COLO668 (cell line): ENCODE measurements at regions not wholly inside any gene's neighbourhood (a gene's known extent, or its start where the extent isn't known, plus 50 kb on each side); places are given as distances from the start of the nearest gene placed in this dataset.
"Not testable (repeated sequence)": the region's sequence is repeated elsewhere in the genome, so short reads cannot be mapped to it uniquely, and the experiment has no call there.

Experiments used
- DNase-seq: peaks from one replicate; lab custom pipeline; 2025; ENCODE audit not compliant: unreplicated experiment; lab: John Stamatoyannopoulos, UW

DNA sequence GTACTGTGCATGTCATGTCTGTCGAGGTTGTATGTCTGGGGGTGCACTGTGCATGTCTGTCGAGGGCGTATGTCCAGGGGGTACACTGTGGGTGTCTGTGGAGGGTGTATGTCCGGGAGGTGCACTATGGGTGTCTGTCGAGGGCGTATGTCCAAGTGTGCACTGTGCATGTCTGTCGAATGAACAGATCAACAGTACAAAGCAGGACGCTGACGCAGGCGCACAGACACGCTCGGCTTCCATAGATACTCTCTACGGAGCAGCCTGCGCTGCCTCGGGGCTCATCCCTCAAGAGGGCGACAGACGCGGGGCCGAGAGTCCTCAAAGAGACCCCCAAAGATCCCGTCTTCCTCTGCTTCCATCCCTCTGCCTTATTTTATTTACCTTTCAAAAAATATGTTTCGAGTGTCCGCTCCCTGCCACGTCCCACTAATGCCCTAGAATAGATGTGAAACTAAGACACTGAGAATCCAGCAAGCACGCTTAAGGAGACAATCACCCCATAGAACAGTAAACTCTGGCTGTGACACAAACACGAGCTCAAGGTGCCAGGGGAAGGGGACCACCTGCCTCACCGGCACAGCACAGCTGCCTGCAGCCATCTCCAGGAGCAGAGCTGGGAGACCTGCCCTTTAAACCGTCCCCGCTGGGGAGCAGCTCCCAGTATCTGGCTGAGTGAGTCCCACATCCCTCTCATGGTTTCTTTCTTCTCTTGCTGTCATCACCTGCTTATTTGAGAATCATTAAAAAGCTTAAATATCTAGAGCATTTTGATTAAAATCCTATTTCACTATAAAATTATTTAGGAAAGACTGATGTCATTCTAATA is 250.5 kb upstream of the MYT1L start:
- DNase-seq = no peak

DNA sequence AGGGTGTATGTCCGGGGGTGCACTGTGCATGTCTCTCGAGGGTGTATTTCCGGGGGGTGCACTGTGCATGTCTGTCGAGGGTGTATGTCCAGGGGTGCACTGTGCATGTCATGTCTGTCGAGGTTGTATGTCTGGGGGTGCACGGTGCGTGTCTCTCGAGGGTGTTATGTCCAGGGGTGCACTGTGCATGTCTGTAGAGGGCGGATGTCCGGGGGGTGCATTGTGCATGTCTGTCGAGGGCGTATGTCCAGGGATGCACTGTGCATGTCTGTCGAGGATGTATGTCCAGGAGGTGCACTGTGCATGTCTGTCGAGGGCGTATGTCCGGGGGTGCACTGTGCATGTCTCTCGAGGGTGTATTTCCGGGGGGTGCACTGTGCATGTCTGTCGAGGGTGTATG is 249.8 kb upstream of the MYT1L start:
- not testable (repeated sequence) for DNase-seq

DNA sequence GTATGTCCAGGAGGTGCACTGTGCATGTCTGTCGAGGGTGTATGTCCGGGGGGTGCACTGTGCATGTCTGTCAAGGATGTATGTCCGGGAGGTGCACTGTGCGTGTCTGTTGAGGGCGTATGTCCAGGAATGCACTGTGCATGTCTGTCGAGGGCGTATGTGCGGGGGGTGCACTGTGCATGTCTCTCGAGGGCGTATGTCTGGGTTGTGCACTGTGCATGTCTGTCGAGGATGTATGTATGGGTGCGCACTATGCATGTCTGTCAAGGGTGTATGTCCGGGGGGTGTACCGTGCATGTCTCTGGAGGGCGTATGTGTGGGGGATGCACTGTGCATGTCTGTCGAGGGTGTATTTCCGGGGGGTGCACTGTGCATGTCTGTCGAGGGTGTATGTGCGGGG is 249.3 kb upstream of the MYT1L start:
- no peak for DNase-seq

DNA sequence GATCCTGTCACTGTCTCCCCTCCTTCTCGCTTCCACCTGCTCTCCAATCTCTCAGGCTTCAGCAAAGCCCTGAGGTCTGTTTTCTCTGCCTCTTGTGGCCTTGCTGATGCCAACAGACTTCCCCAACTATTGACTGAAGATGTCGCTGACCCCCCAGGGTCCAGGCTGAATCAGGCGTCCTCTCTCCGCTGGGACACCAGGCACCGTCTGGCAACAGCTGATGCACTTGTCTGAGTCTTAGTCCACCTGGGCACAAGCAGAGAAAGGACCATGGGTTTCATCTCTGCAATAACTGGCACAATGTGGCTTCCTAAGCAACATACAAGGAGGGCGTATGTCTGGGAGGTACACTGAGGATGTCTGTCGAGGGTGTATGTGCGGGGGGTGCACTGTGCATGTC is 248.7 kb upstream of the MYT1L start:
- DNase-seq = no peak

DNA sequence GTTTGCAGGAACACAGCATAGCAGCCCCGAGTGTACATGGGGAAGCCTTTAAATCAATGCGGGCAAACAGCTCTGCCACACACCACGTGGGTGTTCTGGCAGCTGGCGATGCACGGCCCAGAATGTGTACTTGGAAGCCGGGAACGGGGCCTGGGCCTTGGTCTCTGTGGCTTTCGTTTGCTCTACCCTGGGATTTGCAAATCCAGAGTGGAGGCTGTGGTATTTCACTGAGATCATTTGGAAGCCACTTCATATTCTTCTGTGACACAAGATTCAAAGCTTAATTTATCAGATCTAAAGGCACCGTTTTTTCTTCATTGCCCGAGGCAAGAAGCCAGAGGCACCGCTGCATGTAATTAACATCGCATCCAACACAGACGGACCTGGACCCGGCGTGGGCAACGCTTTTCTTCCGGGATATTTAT is 246.3 kb upstream of the MYT1L start:
- DNase-seq = peak; percentile 20

DNA sequence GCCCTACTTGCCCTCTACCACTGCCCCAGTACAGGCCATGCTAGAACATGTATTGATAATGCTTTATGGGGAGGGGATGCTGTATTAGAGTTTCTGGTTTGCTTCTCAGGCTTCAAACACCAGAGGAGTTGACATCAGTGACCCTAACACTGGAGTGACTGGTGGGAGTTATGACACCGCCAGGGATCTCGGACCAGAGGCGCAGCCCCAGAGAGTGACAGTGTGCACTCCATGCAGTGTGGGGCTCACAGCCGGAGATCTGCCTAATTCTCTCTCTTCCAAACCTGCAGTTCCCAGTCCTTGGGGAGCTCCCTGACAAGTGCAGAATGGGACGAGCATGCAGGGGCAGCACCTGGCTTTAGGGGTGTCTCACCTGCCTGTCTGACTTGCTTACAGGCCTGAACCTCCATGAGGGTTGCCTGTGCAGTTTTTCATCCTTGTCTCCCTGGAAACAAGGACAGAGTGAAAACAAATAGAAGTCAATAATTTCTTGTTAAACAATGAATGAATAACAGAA is 244.9 kb upstream of the MYT1L start:
- DNase-seq = no peak

DNA sequence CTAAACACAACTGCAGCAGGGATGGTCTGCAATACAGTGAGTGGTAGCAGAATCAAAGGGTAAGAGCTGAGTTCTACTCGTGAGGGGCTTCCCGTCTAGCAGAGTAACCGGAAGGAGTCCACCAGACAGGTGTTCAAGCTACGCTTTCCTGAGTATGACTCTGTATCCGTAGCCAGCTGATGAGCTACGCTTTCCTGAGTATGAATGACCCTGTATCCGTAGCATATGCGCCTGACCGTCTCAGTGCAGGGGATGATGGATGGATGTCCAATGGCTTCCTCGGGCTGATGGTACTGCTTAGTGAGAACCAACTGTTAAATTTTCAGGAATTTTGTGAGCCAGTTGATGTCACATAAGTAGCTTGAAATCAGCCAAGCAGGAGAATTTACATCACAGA is 244.1 kb upstream of the MYT1L start:
- DNase-seq = no peak

DNA sequence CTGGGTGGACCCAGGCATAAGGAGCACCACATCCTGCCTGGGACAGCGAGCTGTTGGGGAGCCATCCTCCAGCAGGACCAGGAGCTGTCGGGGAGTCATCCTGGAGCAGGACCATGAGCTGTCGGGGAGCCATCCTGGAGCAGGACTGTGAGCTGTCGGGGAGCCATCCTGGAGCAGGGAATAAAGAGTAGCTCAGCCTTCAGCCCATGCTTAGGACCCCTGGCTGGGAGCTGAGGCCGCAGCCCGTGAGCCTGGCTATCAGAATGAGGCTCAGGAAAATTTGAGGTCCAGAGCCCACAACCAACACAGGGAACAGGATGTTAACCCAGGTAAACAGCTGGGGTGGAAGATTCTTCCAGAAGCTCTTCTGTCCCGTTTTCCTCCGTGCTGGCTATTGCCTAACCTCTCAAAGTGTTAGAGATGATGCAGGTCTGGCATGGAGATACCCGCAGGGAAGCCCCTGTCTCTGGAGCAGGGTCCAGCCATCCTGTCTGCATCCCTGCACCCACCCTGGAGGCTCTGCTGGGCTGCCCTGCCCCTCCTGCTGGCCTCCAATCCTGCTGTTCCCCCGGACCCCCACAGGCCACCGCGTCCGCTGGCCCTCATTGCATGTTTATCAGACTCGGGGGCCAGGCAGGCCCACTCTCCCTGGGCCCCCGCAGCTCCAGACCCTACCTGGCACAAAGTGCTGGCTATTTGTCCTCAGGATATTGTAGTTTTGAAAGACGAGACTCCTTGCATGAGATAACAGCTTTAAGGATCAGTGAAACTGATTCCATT is 243.5 kb upstream of the MYT1L start:
- no peak for DNase-seq

DNA sequence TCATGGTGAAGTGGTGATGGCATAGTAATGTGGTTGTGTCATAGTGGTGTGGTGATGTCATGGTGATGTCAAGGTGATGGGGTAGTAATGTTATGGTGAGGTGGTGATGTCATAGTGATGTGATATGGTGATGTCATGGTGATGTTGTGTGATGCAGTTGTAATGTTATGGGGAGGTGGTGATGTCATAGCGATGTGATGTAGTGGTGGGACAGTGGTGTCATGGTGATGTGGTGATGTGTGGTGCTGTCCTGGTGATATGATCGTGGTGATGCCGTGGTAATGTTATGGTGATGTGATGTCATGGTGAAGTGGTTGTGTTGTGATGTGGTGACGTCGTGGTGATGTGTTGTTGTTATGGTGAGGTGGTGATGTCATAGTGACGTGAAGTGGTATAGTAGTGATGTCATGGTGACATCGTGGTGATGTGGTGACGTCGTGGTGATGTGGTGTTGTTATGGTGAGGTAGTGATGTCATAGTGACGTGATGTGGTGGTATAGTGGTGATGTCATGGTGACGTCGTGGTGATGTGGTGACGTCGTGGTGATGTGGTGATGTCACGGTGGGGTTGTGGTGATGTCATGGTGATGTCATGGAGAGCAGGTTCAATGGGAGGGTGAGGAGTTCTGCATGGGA is 242.7 kb upstream of the MYT1L start:
- DNase-seq = no peak

DNA sequence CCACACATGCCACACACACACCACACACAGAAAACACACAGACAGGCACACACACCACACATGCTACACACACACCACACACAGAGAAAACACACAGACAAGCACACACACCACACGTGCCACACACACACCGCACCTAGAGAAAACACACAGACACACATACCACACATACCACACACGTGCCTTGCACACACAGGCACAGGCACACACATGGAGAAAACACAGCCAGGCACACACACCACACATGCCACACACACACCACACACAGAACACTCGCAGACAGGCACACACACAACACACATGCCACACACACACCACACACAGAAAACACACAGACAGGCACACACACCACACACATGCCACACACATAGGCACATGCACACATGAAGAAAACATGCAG is 242.1 kb upstream of the MYT1L start:
- DNase-seq = no peak

DNA sequence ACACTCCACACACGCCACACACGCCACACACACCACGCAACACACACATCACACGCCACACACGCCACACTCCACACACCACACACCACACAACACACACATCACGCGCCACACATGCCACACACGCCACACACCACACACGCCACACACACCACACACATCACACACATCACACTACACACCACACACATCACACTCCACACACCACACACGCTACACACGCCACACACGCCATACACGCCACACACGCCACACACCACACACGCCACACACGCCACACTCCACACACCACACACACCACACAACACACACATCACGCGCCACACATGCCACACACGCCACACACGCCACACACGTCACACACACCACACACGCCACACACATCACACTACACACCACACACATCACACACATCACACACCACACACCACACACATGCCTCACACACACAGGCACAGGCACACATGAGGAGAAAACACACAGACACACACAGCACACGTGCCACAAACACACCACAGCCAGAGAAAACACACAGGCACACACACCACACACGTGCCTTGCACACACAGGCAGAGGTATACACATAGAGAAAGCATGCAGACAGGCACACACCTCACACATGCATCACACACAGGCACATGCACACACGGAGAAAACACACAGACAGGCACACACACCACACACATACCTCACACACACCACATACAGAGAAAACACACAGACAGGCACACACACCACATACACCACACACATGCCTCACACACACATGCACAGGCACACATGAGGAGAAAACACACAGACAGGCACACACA is 241.5 kb upstream of the MYT1L start:
- DNase-seq = no peak

DNA sequence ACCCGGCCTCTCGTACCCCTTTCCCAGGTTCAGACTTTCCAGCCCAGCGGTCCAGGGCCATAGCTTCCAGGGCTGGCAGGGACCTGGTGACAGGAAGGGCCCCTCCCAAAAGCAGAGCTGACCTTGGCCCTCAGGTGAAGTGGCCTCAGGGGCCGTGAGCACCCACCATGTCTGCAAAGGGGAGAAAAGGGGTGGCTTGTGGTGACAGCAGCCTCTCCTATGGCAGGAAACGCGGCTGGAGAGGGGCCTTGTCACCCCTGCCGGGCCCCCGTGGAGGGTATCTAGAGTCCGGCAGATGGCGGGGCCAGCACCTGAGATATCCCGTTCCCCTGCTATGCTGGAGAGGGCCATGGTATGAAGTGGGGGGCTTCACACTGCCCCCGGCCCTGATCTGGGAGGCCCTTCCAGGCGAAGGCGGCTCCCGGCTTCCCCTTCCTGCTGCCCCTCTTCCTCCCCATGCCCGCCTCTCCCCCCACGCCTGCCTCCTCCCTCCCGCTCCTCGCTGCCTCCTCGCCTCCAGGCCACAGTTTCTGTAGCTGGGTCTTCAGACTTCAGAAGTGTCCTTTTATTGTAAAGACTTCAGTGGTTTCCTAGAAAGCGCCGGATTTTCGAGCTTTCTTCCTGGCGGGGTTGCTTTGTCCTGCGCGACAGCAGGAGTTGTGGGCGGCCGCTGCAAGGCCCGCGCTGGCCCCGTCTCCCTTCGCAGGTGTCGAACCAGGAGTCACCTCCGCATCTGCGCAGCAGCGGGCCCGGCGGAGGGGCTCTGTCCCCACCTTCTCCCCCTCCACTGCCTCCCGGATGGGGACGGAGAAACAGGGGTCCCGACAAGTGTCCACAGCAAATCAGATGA is 240.5 kb upstream of the MYT1L start:
- DNase-seq = no peak

DNA sequence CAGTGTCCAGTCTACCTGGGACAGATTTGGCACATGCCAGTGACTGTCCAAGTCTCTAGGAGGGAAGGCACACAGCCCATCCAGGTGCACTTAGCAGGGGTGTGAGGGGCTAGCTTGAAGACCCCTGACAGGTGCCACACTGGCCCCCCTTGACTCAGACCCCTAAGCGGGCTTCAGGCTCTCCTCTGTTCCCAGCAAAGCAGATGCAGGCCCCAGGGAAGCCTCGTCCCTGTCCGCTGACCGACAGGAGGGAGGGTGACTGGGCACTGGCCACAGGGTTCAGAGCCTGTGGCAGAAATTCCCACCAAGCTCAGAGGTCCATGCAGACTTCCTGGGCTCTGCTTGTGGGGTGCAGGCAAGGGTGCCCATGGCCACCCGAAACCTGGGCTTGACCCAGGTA is 239.8 kb upstream of the MYT1L start:
- DNase-seq = no peak

DNA sequence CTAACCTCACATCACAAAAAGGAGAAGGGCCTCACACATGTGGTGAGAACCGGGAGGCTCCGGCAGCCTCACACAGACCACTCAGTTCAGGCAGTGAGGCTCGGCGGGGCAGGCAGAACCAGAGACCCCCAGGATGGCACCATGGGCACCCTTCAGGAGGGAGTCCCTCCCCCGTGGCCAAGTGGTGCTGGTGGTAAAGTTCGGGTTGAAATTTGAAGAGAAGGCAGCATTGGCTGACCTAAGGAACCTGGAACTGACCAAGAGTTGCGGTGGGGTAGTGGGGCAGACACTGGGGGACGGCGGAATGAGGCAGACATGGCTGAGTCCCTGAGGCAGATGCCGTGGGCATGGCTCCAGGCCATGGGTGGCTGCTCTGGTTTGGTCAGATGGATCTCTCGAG is 239.3 kb upstream of the MYT1L start:
- no peak for DNase-seq

DNA sequence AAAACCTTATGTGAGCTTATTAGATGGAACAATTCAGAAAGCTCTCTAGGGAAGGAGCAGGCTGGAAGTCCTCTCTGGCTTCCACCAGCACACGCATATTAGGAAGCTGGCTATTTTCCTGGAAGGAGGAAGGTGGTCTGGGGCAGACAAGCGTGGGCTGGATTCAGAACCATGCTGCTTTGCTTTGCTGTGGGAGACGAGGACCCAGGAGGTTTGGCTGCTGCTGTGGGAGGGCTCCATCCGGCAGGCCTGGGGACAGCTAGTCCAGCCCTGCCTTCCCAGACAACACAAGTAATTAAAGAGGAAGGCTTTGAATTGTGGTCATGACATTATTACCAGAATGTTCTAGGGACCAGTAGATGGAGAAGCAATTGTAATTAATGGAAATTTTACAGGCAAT is 238.8 kb upstream of the MYT1L start:
- DNase-seq = no peak

DNA sequence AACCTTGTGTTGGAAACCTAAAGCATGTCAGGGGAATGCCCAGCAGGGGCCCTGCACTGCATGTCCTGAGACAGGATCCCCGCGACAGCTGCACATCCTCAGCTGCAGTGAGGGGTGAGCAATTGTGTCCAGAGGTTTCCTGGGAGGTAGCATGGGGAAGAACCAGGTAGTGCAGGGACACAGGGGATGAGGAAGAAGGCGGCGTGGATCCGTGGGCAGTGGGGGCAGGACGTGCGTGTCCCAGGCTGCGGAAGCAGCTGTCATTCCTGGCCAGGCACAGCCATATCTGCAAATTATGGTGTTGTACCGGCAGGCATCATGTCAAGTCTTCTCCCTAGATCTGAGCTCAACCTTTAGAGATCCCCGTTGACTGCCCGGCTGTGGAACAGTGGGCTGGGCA is 238.2 kb upstream of the MYT1L start:
- DNase-seq = no peak

DNA sequence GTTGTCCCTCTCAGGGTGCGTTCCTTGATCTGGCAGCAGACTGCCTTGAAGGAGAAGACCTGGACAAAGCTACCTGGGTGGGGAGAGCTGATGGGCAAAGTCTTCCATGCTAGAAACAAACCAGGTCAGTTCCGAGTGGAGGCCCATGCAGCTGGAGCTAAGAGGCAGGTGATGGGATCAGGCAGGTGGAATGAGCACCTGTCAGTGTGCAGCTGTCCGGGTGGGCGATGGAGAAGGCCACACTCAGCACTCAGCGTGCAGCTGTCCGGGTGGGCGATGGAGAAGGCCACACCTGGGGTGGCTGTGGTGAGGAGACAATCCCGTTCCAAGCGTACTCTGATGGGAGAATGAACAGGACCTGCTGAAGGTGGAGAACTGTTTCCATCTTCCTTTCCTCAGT is 237.3 kb upstream of the MYT1L start:
- DNase-seq = no peak

DNA sequence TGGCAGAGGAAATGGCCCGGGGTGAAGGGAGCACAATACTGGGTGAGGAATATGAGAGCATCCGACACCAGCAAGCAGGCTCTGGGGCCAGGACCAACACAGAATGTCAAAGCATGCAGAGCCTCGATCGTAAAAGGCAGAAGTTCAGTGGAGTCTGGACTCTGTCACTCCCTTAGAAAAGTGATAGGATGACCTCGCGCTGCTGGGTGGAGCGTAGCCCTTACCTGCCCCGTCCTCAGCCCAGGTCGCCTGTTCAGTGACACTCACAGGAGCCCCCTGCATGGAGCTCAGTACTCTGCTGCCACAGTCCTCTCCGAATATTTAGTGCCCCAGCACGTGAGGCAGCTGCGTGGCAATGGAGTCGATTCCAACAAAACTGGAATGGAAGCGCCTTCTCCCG is 236.7 kb upstream of the MYT1L start:
- DNase-seq = no peak

DNA sequence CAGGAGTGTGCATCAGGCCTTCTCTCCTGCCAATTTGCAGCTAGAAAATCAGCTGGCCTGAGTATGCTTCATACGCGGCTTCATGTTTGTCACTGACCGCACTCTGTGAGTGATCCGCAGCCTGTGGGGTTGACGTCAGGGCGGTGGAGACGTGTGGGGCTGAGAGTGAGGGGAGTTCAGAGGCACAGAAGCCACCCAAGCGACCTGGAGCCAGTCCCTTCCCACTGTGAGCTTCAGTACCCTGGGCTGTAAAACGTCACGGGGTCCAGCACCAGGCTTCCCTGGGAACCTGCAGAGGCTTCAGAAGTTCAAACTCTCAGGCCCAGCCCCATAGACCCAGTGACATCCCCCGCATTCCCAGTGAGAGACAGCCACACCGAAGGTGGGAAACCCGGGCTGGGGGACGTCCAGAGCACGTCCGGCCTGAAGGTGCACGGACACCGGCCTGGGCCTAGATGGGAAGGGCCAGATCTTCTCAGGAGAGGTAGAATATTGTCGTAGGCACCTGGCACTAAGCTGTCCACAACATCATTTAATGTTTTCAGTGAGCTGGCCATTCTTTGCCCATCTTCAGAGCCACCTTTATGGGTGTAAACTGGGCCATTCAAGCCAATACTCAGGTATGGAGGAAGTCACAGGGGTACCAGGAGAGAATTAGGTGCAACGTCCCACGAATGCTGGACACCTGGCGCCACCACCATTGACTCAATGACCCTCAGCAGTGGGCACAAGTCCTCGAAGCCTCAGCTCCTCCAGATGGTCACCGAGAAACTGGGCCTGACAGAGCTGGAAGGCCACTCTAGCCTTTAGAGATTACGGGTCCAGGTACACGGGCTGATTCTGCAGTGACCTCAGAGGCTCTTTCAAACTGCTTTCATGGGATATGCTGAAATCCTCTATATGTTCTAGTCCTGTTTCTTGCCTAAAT is 235.6 kb upstream of the MYT1L start:
- no peak for DNase-seq
